Right lobe of liver (tissue), 6 donors: ENCODE measurements at regions not wholly inside any gene's neighbourhood (a gene's known extent, or its start where the extent isn't known, plus 50 kb on each side); places are given as distances from the start of the nearest gene placed in this dataset.

Experiments used
- ATAC-seq, 4 donors: fragments of 200-7000 bp; cut with Tn5 transposase; one replicate each; pipeline ENCODE4 v1.9.1; 2020; ENCODE audit warnings: mild to moderate bottlenecking in 4 of 4, moderate library complexity in 4 of 4
- DNase-seq, 3 donors: peaks; one replicate each; pipeline ENCODE4 v3.0.0-alpha.2; 2020
- H3K27ac ChIP-seq, 3 donors: fragments of 200-600 bp; one replicate each; pipeline ENCODE4 v1.8.0; 2022
- H3K27me3 ChIP-seq, 2 donors: fragments of 200-600 bp; one replicate each; pipeline ENCODE4 v1.8.0; 2022
- H3K36me3 ChIP-seq, 4 donors: fragments of 200-600 bp; sonication (generic) in 1 of 4; one replicate each; pipeline versions ENCODE4 v1.5.1 to v1.8.0; 2017 to 2022; ENCODE audit warnings: control low read depth in 1 of 4
- H3K4me1 ChIP-seq, 4 donors: fragments of 200-600 bp; sonication (generic) in 1 of 4; one replicate each; pipeline versions ENCODE4 v1.5.1 to v1.8.0; 2017 to 2022; ENCODE audit warnings: control low read depth in 1 of 4
- H3K4me3 ChIP-seq, 3 donors: fragments of 200-600 bp; one replicate each; pipeline ENCODE4 v1.8.0; 2022
- H3K9me3 ChIP-seq, 4 donors: fragments of 200-600 bp; sonication (generic) in 1 of 4; one replicate each; pipeline versions ENCODE4 v1.5.1 to v1.8.0; 2017 to 2022; ENCODE audit warnings: control low read depth in 1 of 4
- POLR2A ChIP-seq: fragments of 450-650 bp; IDR thresholded peaks from one replicate; pipeline ENCODE4 v1.6.1; 2017; ENCODE audit warnings: antibody characterized with exemption, mild to moderate bottlenecking
- WGBS: methylation state at CpG from one replicate; pipeline ENCODE4 v1.1.6; 2018; ENCODE audit warnings: low coverage, low lambda C conversion rate; ENCODE audit not compliant: insufficient coverage; ENCODE audit errors: missing lambda C conversion rate; 5-methylcytosine and 5-hydroxymethylcytosine counted together
- intact Hi-C, 2 donors: fragments of 100-400 bp; cut with DNase I; formaldehyde crosslinking; loops; one replicate each; pipeline versions ENCODE4 v1.11.2 to v1.14.1; 2022
- TF ChIP-seq, protein P1 (sequence below), 4 donors: fragments of 200-600 bp in 3 of 4; fragments of 450-650 bp in 1 of 4; IDR thresholded peaks; one replicate each; pipeline versions ENCODE4 v1.5.1 to v1.8.0; 2016 to 2022; ENCODE audit warnings: antibody characterized with exemption in 4 of 4, mild to moderate bottlenecking in 2 of 4
- donor health status: DM: no; HTN: yes; CAD: no.
- donor health status: DM: no; HTN: no; CAD: no.
- donor health status: DM: no; HTN: no; CAD: no.
- donor health status: DM: no; HTN: yes; CAD: no.
- donor health status: DM: no; HTN: yes; CAD: no.

DNA sequence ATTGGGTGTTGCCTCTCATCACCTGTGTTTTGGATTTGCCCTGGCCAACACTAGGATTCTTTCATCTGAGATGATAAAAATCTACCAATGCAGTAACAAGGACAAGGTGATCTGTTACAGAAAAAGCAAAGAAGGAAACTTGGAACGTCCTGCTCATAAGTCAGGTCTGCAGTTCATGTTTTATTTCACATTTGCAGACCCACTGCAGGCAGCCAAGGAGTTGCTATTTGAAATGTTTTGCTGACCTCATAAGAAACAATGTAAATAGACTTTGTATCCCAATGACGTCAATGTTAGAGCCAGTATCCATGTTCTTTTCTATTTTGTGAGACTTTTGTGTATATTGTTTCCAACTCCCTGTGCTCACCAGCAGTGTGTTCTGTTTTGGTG is 312.9 kb downstream of the DEPDC1B start:
- Histone ChIP-seq H3K27me3 (no peaks in the 10 kb centered on the region), H3K27ac (no peak overlapping the region), H3K4me1 (no peaks in the 10 kb centered on the region), H3K9me3 (no peaks in the 10 kb centered on the region), H3K4me3 (no peak overlapping the region), H3K36me3 (no peaks in the 10 kb centered on the region)
- TF ChIP-seq, protein P1, sequence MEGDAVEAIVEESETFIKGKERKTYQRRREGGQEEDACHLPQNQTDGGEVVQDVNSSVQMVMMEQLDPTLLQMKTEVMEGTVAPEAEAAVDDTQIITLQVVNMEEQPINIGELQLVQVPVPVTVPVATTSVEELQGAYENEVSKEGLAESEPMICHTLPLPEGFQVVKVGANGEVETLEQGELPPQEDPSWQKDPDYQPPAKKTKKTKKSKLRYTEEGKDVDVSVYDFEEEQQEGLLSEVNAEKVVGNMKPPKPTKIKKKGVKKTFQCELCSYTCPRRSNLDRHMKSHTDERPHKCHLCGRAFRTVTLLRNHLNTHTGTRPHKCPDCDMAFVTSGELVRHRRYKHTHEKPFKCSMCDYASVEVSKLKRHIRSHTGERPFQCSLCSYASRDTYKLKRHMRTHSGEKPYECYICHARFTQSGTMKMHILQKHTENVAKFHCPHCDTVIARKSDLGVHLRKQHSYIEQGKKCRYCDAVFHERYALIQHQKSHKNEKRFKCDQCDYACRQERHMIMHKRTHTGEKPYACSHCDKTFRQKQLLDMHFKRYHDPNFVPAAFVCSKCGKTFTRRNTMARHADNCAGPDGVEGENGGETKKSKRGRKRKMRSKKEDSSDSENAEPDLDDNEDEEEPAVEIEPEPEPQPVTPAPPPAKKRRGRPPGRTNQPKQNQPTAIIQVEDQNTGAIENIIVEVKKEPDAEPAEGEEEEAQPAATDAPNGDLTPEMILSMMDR (IDR thresholded peaks at IDR 0.05): no peak
- no peak for TF ChIP-seq POLR2A
- DNase-seq (no peak), ATAC-seq (no peak)
- WGBS: 18% methylated on average over 2 of the region's 2 CpGs
- intact Hi-C loops: no loop called here

DNA sequence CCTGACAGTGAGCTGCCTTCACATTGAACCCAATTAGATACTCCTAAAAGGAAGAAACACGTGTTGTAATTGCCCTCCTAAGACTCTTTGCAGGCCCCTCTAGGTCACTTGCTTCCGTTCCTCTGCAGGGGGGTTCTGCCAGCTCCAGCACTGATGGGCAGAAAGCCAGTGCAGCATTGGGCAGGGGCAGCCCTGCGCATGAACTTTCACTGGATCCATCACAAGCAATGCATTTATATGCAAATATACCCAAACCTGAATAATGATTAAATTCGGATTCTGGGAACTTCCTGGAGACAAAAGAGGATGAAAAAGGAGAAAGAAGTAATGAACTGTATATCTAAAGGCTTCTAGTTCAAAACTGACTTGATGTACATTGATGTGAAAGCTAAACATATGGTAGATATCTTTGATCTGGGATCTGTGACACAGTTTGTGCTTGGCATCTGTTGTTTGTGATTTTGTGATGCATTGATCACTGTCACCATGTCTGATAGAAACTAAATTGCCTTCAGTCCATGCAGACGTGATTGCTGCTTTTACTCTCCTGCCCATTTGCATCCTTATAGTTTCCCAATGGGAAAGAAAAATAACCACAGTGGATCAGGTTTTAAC is 313.4 kb downstream of the DEPDC1B start:
- Histone ChIP-seq H3K9me3 (no peaks in the 10 kb centered on the region), H3K4me1 (no peaks in the 10 kb centered on the region), H3K27me3 (no peaks in the 10 kb centered on the region), H3K4me3 (no peak overlapping the region), H3K27ac (no peak overlapping the region), H3K36me3 (no peaks in the 10 kb centered on the region)
- DNase-seq (no peak), ATAC-seq (no peak)
- intact Hi-C loops: no loop called here
- TF ChIP-seq, protein P1 (IDR thresholded peaks at IDR 0.05): no peak
- TF ChIP-seq POLR2A: no peak
- 36% methylated on average over 5 of the region's 5 CpGs for WGBS

GRCh38 chr5:60382716-60383115 is 317.2 kb downstream of the DEPDC1B start:
- WGBS: 38% methylated on average over 3 of the region's 3 CpGs
- Histone ChIP-seq H3K27me3 (no peaks in the 10 kb centered on the region), H3K9me3 (no peaks in the 10 kb centered on the region), H3K4me1 (no peaks in the 10 kb centered on the region), H3K4me3 (no peak overlapping the region), H3K36me3 (no peaks in the 10 kb centered on the region), H3K27ac (no peak overlapping the region)
- TF ChIP-seq, protein P1 (IDR thresholded peaks at IDR 0.05): peak in 3 of 4 donors; percentile 18 to 34 (median 19)
- no peak for TF ChIP-seq POLR2A
- ATAC-seq (peak in 1 of 4 donors; percentile 30), DNase-seq (no peak)
- intact Hi-C loops: no loop called here

GRCh38 chr5:60379907-60380306 is 320.1 kb downstream of the DEPDC1B start:
- Histone ChIP-seq H3K36me3 (no peaks in the 10 kb centered on the region), H3K27me3 (no peaks in the 10 kb centered on the region), H3K4me3 (no peak overlapping the region), H3K4me1 (no peaks in the 10 kb centered on the region), H3K9me3 (no peaks in the 10 kb centered on the region), H3K27ac (no peak overlapping the region)
- DNase-seq: no peak
- no peak for ATAC-seq
- TF ChIP-seq, protein P1 (IDR thresholded peaks at IDR 0.05): no peak
- TF ChIP-seq POLR2A: no peak
- intact Hi-C loops: no loop called here
- WGBS: 80% methylated on average over 4 of the region's 4 CpGs

- intact Hi-C loops: no loop called here
- no peak for ATAC-seq
- Histone ChIP-seq H3K9me3 (no peaks in the 10 kb centered on the region), H3K36me3 (no peaks in the 10 kb centered on the region), H3K4me3 (no peak overlapping the region), H3K4me1 (no peaks in the 10 kb centered on the region), H3K27ac (no peak overlapping the region), H3K27me3 (no peaks in the 10 kb centered on the region)
- no peak for TF ChIP-seq POLR2A
- TF ChIP-seq, protein P1 (IDR thresholded peaks at IDR 0.05): no peak
- DNase-seq: no peak
- 88% methylated on average over 1 of the region's 1 CpG for WGBS
These were observed 322.1 kb downstream of the DEPDC1B start for GRCh38 chr5:60377826-60378225.
